IMR-90 (cell line): ENCODE measurements at regions not wholly inside any gene's neighbourhood (a gene's known extent, or its start where the extent isn't known, plus 50 kb on each side); places are given as distances from the start of the nearest gene placed in this dataset.
A peak's percentile ranks its signal among the peaks of the same experiment; 100 is the strongest.
"Not testable (repeated sequence)": the region's sequence is repeated elsewhere in the genome, so short reads cannot be mapped to it uniquely, and the experiment has no call there.

ENCODE experiments used
- ATAC-seq: fragments of 200-7000 bp; cut with Tn5 transposase; 2 replicates; pipeline ENCODE4 v1.9.1; 2020; ENCODE audit warnings: low read depth, mild to moderate bottlenecking, moderate library complexity
- BruUV-seq: library from RNA; stranded (reverse); fragments of 400-500 nt; replicated peaks from 2 replicates; lab custom pipeline; 2021; lab: Mats Ljungman, UMichigan
- CTCF ChIA-PET: fragments of 300-600 bp; formaldehyde crosslinking; extraction: SDS; loops from one replicate; lab custom pipeline; 2021; ENCODE audit warnings: antibody characterized with exemption; lab: Yijun Ruan, JAX
- POLR2A ChIA-PET: fragments of 300-600 bp; sonication (Branson Sonifier 250); formaldehyde crosslinking; loops from one replicate; lab custom pipeline; 2022; ENCODE audit warnings: antibody characterized with exemption; ENCODE audit not compliant: unreplicated experiment; lab: Charles Lee
- DNase-seq: peaks from one replicate; pipeline ENCODE4 v3.0.0; 2013
- H2AFZ ChIP-seq: replicated peaks from 2 replicates; pipeline ENCODE3; 2013; ENCODE audit warnings: low read length, mild to moderate bottlenecking; ENCODE audit not compliant: poor library complexity
- H2AK5ac ChIP-seq: 2 replicates; pipeline ENCODE4 v1.6.1; 2013; ENCODE audit warnings: low read depth, low read length, inconsistent platforms
- H2AK9ac ChIP-seq: replicated peaks from 2 replicates; pipeline ENCODE3; 2013; ENCODE audit warnings: mild to moderate bottlenecking, low read depth, low read length, moderate library complexity; ENCODE audit not compliant: poor library complexity
- H2BK120ac ChIP-seq: 2 replicates; pipeline ENCODE4 v1.6.1; 2013; ENCODE audit warnings: low read depth, low read length, inconsistent platforms
- H2BK15ac ChIP-seq: 3 replicates; pipeline ENCODE4 v1.6.1; 2013; ENCODE audit warnings: low read depth, low read length, inconsistent platforms
- H2BK20ac ChIP-seq: 2 replicates; pipeline ENCODE4 v1.6.1; 2013; ENCODE audit warnings: low read depth, mild to moderate bottlenecking, inconsistent platforms, low read length, moderate library complexity
- H2BK5ac ChIP-seq: 2 replicates; pipeline ENCODE4 v1.6.1; 2013; ENCODE audit warnings: mild to moderate bottlenecking, low read depth, low read length, inconsistent platforms; ENCODE audit not compliant: poor library complexity, severe bottlenecking
- H3K14ac ChIP-seq: replicated peaks from 2 replicates; pipeline ENCODE4 v1.6.1; 2013; ENCODE audit warnings: low read depth, low read length, inconsistent platforms
- H3K18ac ChIP-seq: 2 replicates; pipeline ENCODE4 v1.6.1; 2013; ENCODE audit warnings: low read depth, low read length, control low read depth
- H3K23ac ChIP-seq: 2 replicates; pipeline ENCODE4 v1.6.1; 2013; ENCODE audit warnings: low read depth, low read length, inconsistent platforms
- H3K27ac ChIP-seq: 2 replicates; pipeline ENCODE4 v1.5.1; 2013; ENCODE audit warnings: mild to moderate bottlenecking, control low read depth, low read length; ENCODE audit not compliant: insufficient read depth
- H3K27me3 ChIP-seq: 2 replicates; pipeline ENCODE4 v1.6.1; 2013; ENCODE audit warnings: low read length; ENCODE audit not compliant: control insufficient read depth, insufficient read depth
- H3K36me3 ChIP-seq: 2 replicates; pipeline ENCODE4 v1.6.1; 2013; ENCODE audit warnings: low read length, mixed read lengths; ENCODE audit not compliant: control insufficient read depth, insufficient read depth
- H3K4ac ChIP-seq: 2 replicates; pipeline ENCODE4 v1.6.1; 2013; ENCODE audit warnings: low read depth, low read length, inconsistent platforms
- H3K4me1 ChIP-seq: 2 replicates; pipeline ENCODE4 v1.6.1; 2013; ENCODE audit warnings: low read length, mixed read lengths; ENCODE audit not compliant: control insufficient read depth, insufficient read depth
- H3K4me2 ChIP-seq: 2 replicates; pipeline ENCODE4 v1.6.1; 2013; ENCODE audit warnings: low read depth, mild to moderate bottlenecking, control low read depth, low read length, moderate library complexity
- H3K4me3 ChIP-seq: 2 replicates; pipeline ENCODE4 v1.5.1; 2013; ENCODE audit warnings: low read depth, mild to moderate bottlenecking, control low read depth, low read length, moderate library complexity; ENCODE audit not compliant: insufficient read depth
- H3K56ac ChIP-seq: 2 replicates; pipeline ENCODE4 v1.6.1; 2013; ENCODE audit warnings: low read length, inconsistent platforms; ENCODE audit not compliant: insufficient read depth; ENCODE audit errors: extremely low read depth
- H3K79me1 ChIP-seq, 2 experiments: 2 replicates each; pipeline ENCODE4 v1.6.1; 2013; ENCODE audit warnings: low read length in 2 of 2, inconsistent platforms in 1 of 2, low read depth in 1 of 2
- H3K9ac ChIP-seq: 2 replicates; pipeline ENCODE4 v1.6.1; 2013; ENCODE audit warnings: low read depth, low read length, control low read depth
- H3K9me1 ChIP-seq: 2 replicates; pipeline ENCODE4 v1.6.1; 2013; ENCODE audit warnings: low read length, inconsistent platforms; ENCODE audit not compliant: insufficient read depth
- H3K9me3 ChIP-seq: 2 replicates; pipeline ENCODE4 v1.6.1; 2013; ENCODE audit warnings: low read length; ENCODE audit not compliant: control insufficient read depth, insufficient read depth
- H4K20me1 ChIP-seq: 2 replicates; pipeline ENCODE4 v1.6.1; 2013; ENCODE audit warnings: low read length, inconsistent platforms; ENCODE audit not compliant: insufficient read depth
- H4K5ac ChIP-seq: 2 replicates; pipeline ENCODE4 v1.6.1; 2013; ENCODE audit warnings: mild to moderate bottlenecking, low read depth, low read length, control low read depth
- H4K8ac ChIP-seq, 2 experiments: 2 replicates each; pipeline ENCODE4 v1.6.1; 2013; ENCODE audit warnings: low read depth in 2 of 2, low read length in 2 of 2, control low read depth in 1 of 2, inconsistent platforms in 1 of 2
- H4K91ac ChIP-seq: 2 replicates; pipeline ENCODE4 v1.6.1; 2013; ENCODE audit warnings: low read depth, low read length, inconsistent platforms; ENCODE audit not compliant: insufficient read depth
- WGBS, 2 experiments: methylation state at CpG; one replicate each; pipeline versions ENCODE4 v1.1.5 to v1.1.7; 2013; ENCODE audit warnings: missing lambda C conversion rate in 2 of 2; ENCODE audit not compliant: insufficient read length in 1 of 2; ENCODE audit errors: extremely low coverage in 2 of 2; 5-methylcytosine and 5-hydroxymethylcytosine counted together
- dilution Hi-C: fragments of 300-500 bp; cut with HindIII; formaldehyde crosslinking; loops from one replicate; pipeline ENCODE4 v1.14.3; 2018; ENCODE audit warnings: low sequenced_read_pairs; ENCODE audit not compliant: unreplicated experiment
- in situ Hi-C: fragments of 300-500 bp; cut with MboI; formaldehyde crosslinking; loops from 3 replicates; pipeline ENCODE4 v1.14.3; 2019; ENCODE audit warnings: low sequenced_read_pairs, inconsistent platforms, mixed read lengths
- intact Hi-C: fragments of 100-400 bp; cut with micrococcal nuclease; formaldehyde crosslinking; loops from 2 replicates; pipeline ENCODE4 v1.10.0; 2022

DNA sequence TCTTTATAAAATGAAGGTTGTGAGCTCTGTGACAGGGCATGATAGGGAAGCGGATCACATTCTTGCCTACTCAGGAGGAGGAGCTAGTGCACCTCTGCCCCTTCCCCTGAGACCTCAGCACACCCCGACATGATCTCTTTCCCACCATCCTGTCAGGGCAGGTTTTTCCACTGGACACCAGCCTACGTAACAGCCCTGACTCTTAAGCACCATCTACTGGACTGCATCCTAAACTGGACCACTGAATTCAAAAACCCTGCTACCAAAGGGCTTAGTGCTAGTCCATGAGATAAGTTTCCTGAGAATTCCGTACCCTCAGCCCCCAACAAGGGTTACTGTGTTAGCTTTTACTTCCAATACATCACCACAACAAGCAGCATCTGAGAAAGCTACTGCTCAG is 68.5 kb upstream of the FCGR1A start:
- DNase-seq, H2AK5ac ChIP-seq, H3K36me3 ChIP-seq, H3K4ac ChIP-seq, in situ Hi-C loops, H3K9me3 ChIP-seq, H4K8ac ChIP-seq, H3K27me3 ChIP-seq, H4K5ac ChIP-seq, H2BK120ac ChIP-seq, dilution Hi-C loops, H3K56ac ChIP-seq, H2AFZ ChIP-seq, BruUV-seq, H3K27ac ChIP-seq, H3K9me1 ChIP-seq, H3K23ac ChIP-seq, POLR2A ChIA-PET, intact Hi-C loops, H2BK20ac ChIP-seq, H3K9ac ChIP-seq, H3K4me2 ChIP-seq, H3K4me3 ChIP-seq, H3K18ac ChIP-seq, H2BK5ac ChIP-seq, H3K14ac ChIP-seq, H4K91ac ChIP-seq, H3K79me1 ChIP-seq, H4K20me1 ChIP-seq, H2AK9ac ChIP-seq, CTCF ChIA-PET, H2BK15ac ChIP-seq, H3K4me1 ChIP-seq: not testable (repeated sequence)
- WGBS, 2 experiments, result no CpG with 5 or more reads among the region's 4 CpGs
- ATAC-seq, result peak; percentile 55

DNA sequence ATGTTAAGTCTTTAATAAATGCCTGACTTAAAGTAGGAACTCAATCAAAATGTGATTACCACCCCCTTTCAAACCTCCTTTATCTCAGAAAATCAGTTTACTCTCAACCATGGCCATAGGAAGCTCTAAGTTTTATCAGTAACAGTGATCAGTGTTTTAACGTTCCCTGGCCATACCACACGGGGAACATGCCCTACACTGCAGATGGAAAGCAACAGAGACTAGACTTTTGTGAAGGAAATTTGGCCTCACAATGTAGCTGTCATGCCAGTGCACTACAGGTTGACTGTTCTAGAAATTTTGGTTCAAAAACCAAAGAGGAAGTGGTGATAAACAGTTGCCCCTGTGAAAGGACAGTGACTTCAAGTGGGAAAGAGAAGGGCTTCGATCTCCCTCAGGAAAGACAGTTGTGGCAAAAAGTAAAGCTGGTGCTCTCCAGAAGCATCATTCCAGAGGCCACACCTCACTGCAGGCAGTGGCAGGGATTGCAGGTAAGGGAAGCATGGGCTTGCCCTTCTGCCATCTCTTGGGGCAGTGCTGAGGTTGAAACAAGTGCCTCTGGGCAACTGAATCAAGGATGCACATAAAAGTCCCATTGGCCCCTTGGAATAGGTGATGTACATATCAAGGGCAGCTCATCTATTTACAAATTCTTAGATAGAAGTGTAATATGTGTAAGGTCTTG is 57.7 kb upstream of the FCGR1A start:
- H4K91ac ChIP-seq, POLR2A ChIA-PET, H3K56ac ChIP-seq, H3K9me3 ChIP-seq, in situ Hi-C loops, H3K27me3 ChIP-seq, H2AK5ac ChIP-seq, H2BK120ac ChIP-seq, H3K4ac ChIP-seq, H3K36me3 ChIP-seq, H3K79me1 ChIP-seq, H3K4me2 ChIP-seq, dilution Hi-C loops, H3K18ac ChIP-seq, H2BK5ac ChIP-seq, ATAC-seq, H3K23ac ChIP-seq, H4K8ac ChIP-seq, H3K9me1 ChIP-seq, intact Hi-C loops, H3K9ac ChIP-seq, H2AK9ac ChIP-seq, H3K4me1 ChIP-seq, BruUV-seq, H2AFZ ChIP-seq, H4K20me1 ChIP-seq, H3K14ac ChIP-seq, CTCF ChIA-PET, H2BK20ac ChIP-seq, H4K5ac ChIP-seq, H3K4me3 ChIP-seq, H2BK15ac ChIP-seq, H3K27ac ChIP-seq, DNase-seq: not testable (repeated sequence)
- no CpG with 5 or more reads among the region's 3 CpGs for WGBS, 2 experiments
